HG02981 (cell line): ENCODE measurements at regions not wholly inside any gene's neighbourhood (a gene's known extent, or its start where the extent isn't known, plus 50 kb on each side); places are given as distances from the start of the nearest gene placed in this dataset.

Experiments used
- ATAC-seq: cut with Tn5 transposase; IDR thresholded peaks from one replicate; pipeline ENCODE4 v1.9.1; 2021; ENCODE audit warnings: mild to moderate bottlenecking, moderate library complexity; ENCODE audit not compliant: unreplicated experiment

GRCh38 chr14:62002642-62003041, 240.4 kb downstream of the SNAPC1 start:
- no peak for ATAC-seq

GRCh38 chr14:62003701-62004100, 241.5 kb downstream of the SNAPC1 start:
- no peak for ATAC-seq

- ATAC-seq: no peak
Measured at GRCh38 chr14:62006116-62006731, 244.0 kb downstream of the SNAPC1 start.

- ATAC-seq: no peak
Measured at GRCh38 chr14:62015243-62015642, 253.0 kb downstream of the SNAPC1 start.

- no peak for ATAC-seq
Measured at GRCh38 chr14:62015945-62016344, 253.7 kb downstream of the SNAPC1 start.

GRCh38 chr14:62017651-62018230, 255.5 kb downstream of the SNAPC1 start:
- ATAC-seq: no peak

GRCh38 chr14:62018606-62019005, 256.4 kb downstream of the SNAPC1 start:
- ATAC-seq: no peak

GRCh38 chr14:62027958-62028357, 265.7 kb downstream of the SNAPC1 start:
- ATAC-seq: no peak

GRCh38 chr14:62029569-62029924, 267.3 kb downstream of the SNAPC1 start:
- ATAC-seq: no peak

- no peak for ATAC-seq
Measured at GRCh38 chr14:62030387-62030786, 268.2 kb downstream of the SNAPC1 start.

GRCh38 chr14:62031504-62031903, 269.3 kb downstream of the SNAPC1 start:
- no peak for ATAC-seq

- no peak for ATAC-seq
Measured at GRCh38 chr14:62053188-62053587, 291.0 kb downstream of the SNAPC1 start.

GRCh38 chr14:62056789-62057188, 294.6 kb downstream of the SNAPC1 start:
- no peak for ATAC-seq

- no peak for ATAC-seq
Measured at GRCh38 chr14:62062645-62063044, 300.4 kb downstream of the SNAPC1 start.

GRCh38 chr14:62064751-62065323, 302.6 kb downstream of the SNAPC1 start:
- no peak for ATAC-seq

GRCh38 chr14:62066304-62066703, 304.1 kb downstream of the SNAPC1 start:
- ATAC-seq: no peak

GRCh38 chr14:62071039-62071438, 308.8 kb downstream of the SNAPC1 start:
- ATAC-seq: no peak

GRCh38 chr14:62076368-62076767, 314.1 kb downstream of the SNAPC1 start:
- no peak for ATAC-seq

- ATAC-seq: no peak
Measured at GRCh38 chr14:62076825-62077605, 314.8 kb downstream of the SNAPC1 start.

- ATAC-seq: peak; percentile 21
Measured at GRCh38 chr14:62077676-62078261, 315.5 kb downstream of the SNAPC1 start.

- ATAC-seq: peak; percentile 60
Measured at GRCh38 chr14:62079038-62079437, 316.8 kb downstream of the SNAPC1 start.
